CD14-positive monocyte (primary cell): ENCODE measurements at regions not wholly inside any gene's neighbourhood (a gene's known extent, or its start where the extent isn't known, plus 50 kb on each side); places are given as distances from the start of the nearest gene placed in this dataset.

ENCODE experiments used
- DNase-seq, 3 donors: peaks; one replicate each; pipeline ENCODE4 v3.0.0-alpha.2; 2011 to 2022
- H2AFZ ChIP-seq: 2 replicates; pipeline ENCODE4 v1.6.0; 2012; ENCODE audit warnings: mild to moderate bottlenecking, low read depth, low read length, inconsistent platforms; ENCODE audit not compliant: insufficient read depth, poor library complexity, severe bottlenecking
- H3K27ac ChIP-seq, 2 donors: 1 replicate in 1 of 2; 2 replicates in 1 of 2; pipeline ENCODE4 v1.5.1; 2012 to 2013; ENCODE audit warnings: low read length in 2 of 2, control low read depth in 1 of 2, inconsistent platforms in 1 of 2, low read depth in 1 of 2, mild to moderate bottlenecking in 1 of 2
- H3K27me3 ChIP-seq, 2 donors: one replicate each; pipeline versions ENCODE4 v1.6.0 to v1.6.1; 2011 to 2013; ENCODE audit warnings: low read length in 2 of 2; ENCODE audit not compliant: control insufficient read depth in 2 of 2, insufficient read depth in 2 of 2
- H3K36me3 ChIP-seq, 2 donors: replicated peaks in 1 of 2; 1 replicate in 1 of 2; 2 replicates in 1 of 2; pipeline versions ENCODE4 v1.5.1 to v1.6.1; 2012 to 2013; ENCODE audit warnings: low read length in 2 of 2, control low read depth in 1 of 2, inconsistent platforms in 1 of 2, mild to moderate bottlenecking in 1 of 2; ENCODE audit not compliant: insufficient read depth in 2 of 2, control insufficient read depth in 1 of 2
- H3K4me1 ChIP-seq, 2 donors: 1 replicate in 1 of 2; 2 replicates in 1 of 2; pipeline versions ENCODE4 v1.5.1 to v1.6.1; 2012 to 2013; ENCODE audit warnings: low read length in 2 of 2, control low read depth in 1 of 2, inconsistent platforms in 1 of 2, mild to moderate bottlenecking in 1 of 2, moderate library complexity in 1 of 2; ENCODE audit not compliant: insufficient read depth in 2 of 2, control insufficient read depth in 1 of 2
- H3K4me2 ChIP-seq: replicated peaks from 2 replicates; pipeline ENCODE3; 2012; ENCODE audit warnings: low read length, moderate library complexity, mild to moderate bottlenecking; ENCODE audit not compliant: poor library complexity, severe bottlenecking; ENCODE audit errors: extremely low read depth
- H3K4me3 ChIP-seq, 3 experiments: fragments of 200-600 bp in 1 of 3; sonication (generic) in 1 of 3; replicated peaks in 1 of 3; 1 replicate in 2 of 3; 2 replicates in 1 of 3; pipeline ENCODE4 v1.5.1; 2011 to 2013; ENCODE audit warnings: low read length in 3 of 3, mild to moderate bottlenecking in 3 of 3, control low read depth in 2 of 3, low read depth in 2 of 3, inconsistent platforms in 1 of 3, moderate library complexity in 1 of 3
- H3K79me2 ChIP-seq: 2 replicates; pipeline ENCODE4 v1.6.0; 2012; ENCODE audit warnings: mild to moderate bottlenecking, control low read depth, inconsistent platforms, low read length, moderate library complexity; ENCODE audit not compliant: insufficient read depth
- H3K9ac ChIP-seq: 2 replicates; pipeline ENCODE4 v1.6.0; 2017; ENCODE audit warnings: low read length, mild to moderate bottlenecking; ENCODE audit not compliant: insufficient read depth, poor library complexity, severe bottlenecking
- H3K9me3 ChIP-seq, 2 donors: replicated peaks in 1 of 2; 1 replicate in 1 of 2; 2 replicates in 1 of 2; pipeline versions ENCODE4 v1.5.1 to v1.6.1; 2012 to 2013; ENCODE audit warnings: low read length in 2 of 2, control low read depth in 1 of 2; ENCODE audit not compliant: control insufficient read depth in 1 of 2, insufficient read depth in 1 of 2
- H4K20me1 ChIP-seq: 2 replicates; pipeline ENCODE4 v1.6.0; 2012; ENCODE audit warnings: mild to moderate bottlenecking, low read length, control low read depth, moderate library complexity; ENCODE audit not compliant: insufficient read depth
- H3K27ac Mint-ChIP-seq, 7 donors: one replicate each; pipeline ENCODE4 v1.8.0; 2020; ENCODE audit warnings: mild to moderate bottlenecking in 7 of 7, mixed read lengths in 7 of 7, moderate library complexity in 6 of 7, inconsistent platforms in 2 of 7
- H3K27me3 Mint-ChIP-seq, 3 donors: one replicate each; pipeline ENCODE4 v1.8.0; 2021 to 2022; ENCODE audit warnings: low read depth in 3 of 3, mild to moderate bottlenecking in 3 of 3, mixed read lengths in 3 of 3, moderate library complexity in 3 of 3, inconsistent platforms in 1 of 3
- H3K36me3 Mint-ChIP-seq, 2 donors: one replicate each; pipeline ENCODE4 v1.8.0; 2020; ENCODE audit warnings: mixed read lengths in 2 of 2, inconsistent platforms in 1 of 2, mild to moderate bottlenecking in 1 of 2
- H3K4me1 Mint-ChIP-seq: one replicate; pipeline ENCODE4 v1.8.0; 2020; ENCODE audit warnings: mild to moderate bottlenecking, mixed read lengths
- H3K4me3 Mint-ChIP-seq, 2 donors: one replicate each; pipeline ENCODE4 v1.8.0; 2020; ENCODE audit warnings: mild to moderate bottlenecking in 2 of 2, mixed read lengths in 2 of 2, moderate library complexity in 1 of 2
- H3K9me3 Mint-ChIP-seq, 7 donors: one replicate each; pipeline ENCODE4 v1.8.0; 2020 to 2022; ENCODE audit warnings: mixed read lengths in 7 of 7, mild to moderate bottlenecking in 6 of 7, moderate library complexity in 6 of 7, inconsistent platforms in 2 of 7
- CTCF ChIP-seq: fragments of 200-600 bp; IDR thresholded peaks from one replicate; pipeline ENCODE4 v1.8.0; 2022; ENCODE audit warnings: antibody characterized with exemption, mild to moderate bottlenecking
- WGBS: methylation state at CpG from one replicate; pipeline ENCODE4 v1.1.5; 2013; ENCODE audit warnings: missing lambda C conversion rate; ENCODE audit not compliant: insufficient coverage; 5-methylcytosine and 5-hydroxymethylcytosine counted together
- intact Hi-C, 2 donors: fragments of 100-400 bp; cut with micrococcal nuclease; formaldehyde crosslinking; loops; one replicate each; pipeline versions ENCODE4 v1.15.0 to v1.15.1; 2023

GRCh38 chr14:97532052-97532451, 734.9 kb downstream of the VRK1 start:
- no peak overlapping the region for H3K9ac ChIP-seq
- Mint-ChIP-seq H3K4me1 (no peaks in the 10 kb centered on the region), H3K27ac (no peak overlapping the region), H3K27me3 (peaks cover 0 to 2% (median 1%) of the 10 kb centered on the region in 3 donors), H3K36me3 (no peaks in the 10 kb centered on the region), H3K4me3 (no peak overlapping the region), H3K9me3 (peaks cover 0 to 5% (median 0%) of the 10 kb centered on the region in 7 donors)
- H3K9me3 ChIP-seq = no peaks in the 10 kb centered on the region
- no peak for DNase-seq
- H3K27ac ChIP-seq = no peak overlapping the region
- H4K20me1 ChIP-seq = no peaks in the 10 kb centered on the region
- no peaks in the 10 kb centered on the region for H3K27me3 ChIP-seq
- no peak overlapping the region for H2AFZ ChIP-seq
- TF ChIP-seq CTCF = no peak
- H3K4me1 ChIP-seq = no peaks in the 10 kb centered on the region
- H3K79me2 ChIP-seq = no peaks in the 10 kb centered on the region
- H3K4me3 ChIP-seq = no peak overlapping the region
- H3K36me3 ChIP-seq = no peaks in the 10 kb centered on the region
- intact Hi-C loops = no loop called here
- 100% methylated on average over 1 of the region's 1 CpG for WGBS
- no peak overlapping the region for H3K4me2 ChIP-seq

DNA sequence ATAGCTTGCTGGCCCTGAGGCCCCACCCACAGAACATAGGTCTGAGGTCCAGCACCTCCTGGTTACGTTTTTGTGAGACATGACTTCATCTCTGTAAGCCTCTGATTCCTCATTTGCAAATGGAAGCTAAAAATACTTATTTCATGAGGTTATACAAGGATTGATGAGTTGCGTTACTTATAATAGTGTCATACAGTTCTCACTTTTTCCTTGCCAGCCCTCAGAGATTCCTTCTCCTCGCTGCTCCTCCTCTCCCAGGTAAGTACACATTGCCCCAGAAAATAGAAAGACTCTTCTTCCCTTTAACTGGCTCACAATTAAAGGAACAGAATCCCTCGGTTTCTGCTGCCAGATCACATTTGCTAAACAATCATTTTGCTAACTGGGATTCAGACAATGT, 739.2 kb downstream of the VRK1 start:
- no peak for DNase-seq
- Histone ChIP-seq H3K9me3 (peaks cover 6 to 19% of the 10 kb centered on the region in 2 donors), H3K4me2 (no peak overlapping the region), H3K27ac (no peak overlapping the region), H2AFZ (no peak overlapping the region), H3K4me1 (peaks cover 4 to 13% of the 10 kb centered on the region in 2 donors), H3K79me2 (no peaks in the 10 kb centered on the region), H4K20me1 (no peaks in the 10 kb centered on the region), H3K27me3 (no peaks in the 10 kb centered on the region), H3K36me3 (no peaks in the 10 kb centered on the region), H3K9ac (no peak overlapping the region), H3K4me3 (no peak overlapping the region)
- no peak for TF ChIP-seq CTCF
- Mint-ChIP-seq H3K4me1 (peaks cover 11% of the 10 kb centered on the region), H3K9me3 (peaks cover 7 to 18% (median 13%) of the 10 kb centered on the region in 7 donors), H3K27me3 (peaks cover 2 to 3% (median 3%) of the 10 kb centered on the region in 3 donors), H3K27ac (no peak overlapping the region), H3K36me3 (peaks cover 0 to 8% of the 10 kb centered on the region in 2 donors), H3K4me3 (no peak overlapping the region)
- intact Hi-C loops = no loop called here
- 100% methylated on average over 1 of the region's 4 CpGs for WGBS
